MM.1S (cell line): ENCODE measurements at regions not wholly inside any gene's neighbourhood (a gene's known extent, or its start where the extent isn't known, plus 50 kb on each side); places are given as distances from the start of the nearest gene placed in this dataset.

Source experiments
- DNase-seq: peaks from one replicate; pipeline ENCODE4 v3.0.0-alpha.2; 2015
- H2AFZ ChIP-seq: fragments of 300-600 bp; sonication (generic); 2 replicates; pipeline ENCODE4 v1.6.0; 2016; ENCODE audit warnings: antibody characterized with exemption, low read length
- H3F3A ChIP-seq: fragments of 300-600 bp; sonication (generic); 2 replicates; pipeline ENCODE4 v1.6.1; 2016; ENCODE audit warnings: mild to moderate bottlenecking, antibody characterized with exemption, low read length, moderate library complexity, mixed read lengths; ENCODE audit not compliant: insufficient read depth
- H3K27ac ChIP-seq: fragments of 300-600 bp; sonication (generic); 2 replicates; pipeline ENCODE4 v1.5.1; 2016; ENCODE audit warnings: mild to moderate bottlenecking, low read length
- H3K27me3 ChIP-seq: fragments of 300-600 bp; sonication (generic); replicated peaks from 2 replicates; pipeline ENCODE4 v1.6.0; 2016; ENCODE audit warnings: low read length; ENCODE audit not compliant: insufficient read depth
- H3K36me3 ChIP-seq: fragments of 300-600 bp; sonication (generic); replicated peaks from 2 replicates; pipeline ENCODE4 v1.6.1; 2016; ENCODE audit warnings: mild to moderate bottlenecking, low read length, mixed read lengths; ENCODE audit not compliant: insufficient read depth
- H3K4me1 ChIP-seq: fragments of 300-600 bp; sonication (generic); 2 replicates; pipeline ENCODE4 v1.6.1; 2016; ENCODE audit warnings: low read length, mixed read lengths
- H3K4me2 ChIP-seq: fragments of 300-600 bp; sonication (generic); 2 replicates; pipeline ENCODE4 v1.6.0; 2016; ENCODE audit warnings: low read depth, low read length
- H3K4me3 ChIP-seq: fragments of 300-600 bp; sonication (generic); 2 replicates; pipeline ENCODE4 v1.5.1; 2016; ENCODE audit warnings: low read length, mixed read lengths
- H3K79me2 ChIP-seq: fragments of 300-600 bp; sonication (generic); 2 replicates; pipeline ENCODE4 v1.6.1; 2016; ENCODE audit warnings: mixed run types, low read length, mixed read lengths
- H3K9ac ChIP-seq: fragments of 300-600 bp; sonication (generic); 2 replicates; pipeline ENCODE4 v1.6.1; 2016; ENCODE audit warnings: low read length, mixed read lengths
- H3K9me2 ChIP-seq: fragments of 300-600 bp; sonication (generic); replicated peaks from 2 replicates; pipeline ENCODE4 v1.6.1; 2016; ENCODE audit warnings: mild to moderate bottlenecking, low read length, mixed read lengths; ENCODE audit not compliant: insufficient read depth
- H3K9me3 ChIP-seq: fragments of 300-600 bp; sonication (generic); replicated peaks from 2 replicates; pipeline ENCODE4 v1.6.1; 2016; ENCODE audit warnings: mild to moderate bottlenecking, low read length, mixed read lengths; ENCODE audit not compliant: insufficient read depth
- H4K20me1 ChIP-seq: fragments of 300-600 bp; sonication (generic); 2 replicates; pipeline ENCODE4 v1.6.1; 2016; ENCODE audit warnings: mild to moderate bottlenecking, low read length, moderate library complexity, mixed read lengths; ENCODE audit not compliant: insufficient read depth
- EZH2 ChIP-seq: fragments of 300-600 bp; sonication (generic); optimal IDR thresholded peaks from 2 replicates; pipeline ENCODE3; 2017; ENCODE audit warnings: low read depth, mild to moderate bottlenecking, antibody characterized with exemption, low read length, mixed read lengths
- EZH2phosphoT487 ChIP-seq: fragments of 300-600 bp; sonication (generic); IDR thresholded peaks from 2 replicates; pipeline ENCODE4 v1.6.1; 2018; ENCODE audit warnings: antibody characterized with exemption, low read length
- TF ChIP-seq, protein P1 (sequence below): fragments of 300-600 bp; sonication (generic); IDR thresholded peaks from 2 replicates; pipeline ENCODE4 v1.5.1; 2016; ENCODE audit warnings: antibody characterized with exemption, low read length, mixed read lengths

DNA sequence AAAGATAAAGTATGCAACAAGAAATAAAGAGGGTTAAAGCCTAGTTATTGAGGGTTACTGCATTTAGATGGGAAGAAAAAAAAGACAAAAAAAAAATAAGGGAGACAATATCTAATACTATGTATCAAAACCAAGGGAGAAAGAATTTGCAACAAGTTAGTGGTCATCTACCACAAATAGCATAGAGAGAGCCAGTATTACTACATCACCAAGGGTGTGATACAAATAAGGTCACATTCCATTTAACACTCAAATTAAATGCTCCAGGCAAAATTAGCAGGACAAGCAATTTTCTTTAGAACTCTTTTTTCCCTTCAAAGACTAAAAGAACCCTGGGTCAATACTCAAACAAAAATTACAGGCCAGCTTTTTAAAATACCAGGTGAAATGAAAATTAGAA, 115.1 kb upstream of the GULP1 start:
- no peaks in the 10 kb centered on the region for H3K36me3 ChIP-seq
- no peaks in the 10 kb centered on the region for H3K9me3 ChIP-seq
- no peaks in the 10 kb centered on the region for H3K79me2 ChIP-seq
- no peaks in the 10 kb centered on the region for H3K9me2 ChIP-seq
- H3K4me1 ChIP-seq, result no peaks in the 10 kb centered on the region
- H3K27ac ChIP-seq, result no peak overlapping the region
- H4K20me1 ChIP-seq, result no peaks in the 10 kb centered on the region
- no peaks in the 10 kb centered on the region for H3K27me3 ChIP-seq
- no peak overlapping the region for H3K4me2 ChIP-seq
- H3K4me3 ChIP-seq, result no peak overlapping the region
- H2AFZ ChIP-seq, result no peak overlapping the region
- H3K9ac ChIP-seq, result no peak overlapping the region
- DNase-seq, result no peak
- no peaks in the 10 kb centered on the region for H3F3A ChIP-seq
- TF ChIP-seq EZH2 (no peak), EZH2phosphoT487 (no peak)
- TF ChIP-seq, protein P1, sequence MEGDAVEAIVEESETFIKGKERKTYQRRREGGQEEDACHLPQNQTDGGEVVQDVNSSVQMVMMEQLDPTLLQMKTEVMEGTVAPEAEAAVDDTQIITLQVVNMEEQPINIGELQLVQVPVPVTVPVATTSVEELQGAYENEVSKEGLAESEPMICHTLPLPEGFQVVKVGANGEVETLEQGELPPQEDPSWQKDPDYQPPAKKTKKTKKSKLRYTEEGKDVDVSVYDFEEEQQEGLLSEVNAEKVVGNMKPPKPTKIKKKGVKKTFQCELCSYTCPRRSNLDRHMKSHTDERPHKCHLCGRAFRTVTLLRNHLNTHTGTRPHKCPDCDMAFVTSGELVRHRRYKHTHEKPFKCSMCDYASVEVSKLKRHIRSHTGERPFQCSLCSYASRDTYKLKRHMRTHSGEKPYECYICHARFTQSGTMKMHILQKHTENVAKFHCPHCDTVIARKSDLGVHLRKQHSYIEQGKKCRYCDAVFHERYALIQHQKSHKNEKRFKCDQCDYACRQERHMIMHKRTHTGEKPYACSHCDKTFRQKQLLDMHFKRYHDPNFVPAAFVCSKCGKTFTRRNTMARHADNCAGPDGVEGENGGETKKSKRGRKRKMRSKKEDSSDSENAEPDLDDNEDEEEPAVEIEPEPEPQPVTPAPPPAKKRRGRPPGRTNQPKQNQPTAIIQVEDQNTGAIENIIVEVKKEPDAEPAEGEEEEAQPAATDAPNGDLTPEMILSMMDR, result no peak

- Histone ChIP-seq H3K36me3 (no peaks in the 10 kb centered on the region), H3K4me1 (no peaks in the 10 kb centered on the region), H3K4me2 (no peak overlapping the region), H4K20me1 (no peaks in the 10 kb centered on the region), H3K27ac (no peak overlapping the region), H3K9me2 (no peaks in the 10 kb centered on the region), H3F3A (no peaks in the 10 kb centered on the region), H3K27me3 (no peaks in the 10 kb centered on the region), H3K4me3 (no peak overlapping the region), H2AFZ (no peak overlapping the region), H3K9ac (no peak overlapping the region), H3K79me2 (no peaks in the 10 kb centered on the region), H3K9me3 (no peaks in the 10 kb centered on the region)
- no peak for DNase-seq
- TF ChIP-seq EZH2phosphoT487 (no peak), EZH2 (no peak)
- TF ChIP-seq, protein P1, result no peak
Observed at GRCh38 chr2:188181067-188181838, 110.4 kb upstream of the GULP1 start.

- Histone ChIP-seq H3K79me2 (no peaks in the 10 kb centered on the region), H3F3A (no peaks in the 10 kb centered on the region), H3K9ac (no peak overlapping the region), H2AFZ (no peak overlapping the region), H3K4me3 (no peak overlapping the region), H3K9me3 (no peaks in the 10 kb centered on the region), H3K4me2 (no peak overlapping the region), H3K27ac (no peak overlapping the region), H3K36me3 (no peaks in the 10 kb centered on the region), H4K20me1 (no peaks in the 10 kb centered on the region), H3K9me2 (no peaks in the 10 kb centered on the region), H3K4me1 (0 out of 2 replicates have a peak, but pooled peaks cover 5% of the 10 kb centered on the region), H3K27me3 (no peaks in the 10 kb centered on the region)
- DNase-seq, result no peak
- TF ChIP-seq EZH2phosphoT487 (no peak), EZH2 (no peak)
- TF ChIP-seq, protein P1, result no peak
Observed at GRCh38 chr2:188181884-188182283, 109.8 kb upstream of the GULP1 start.
